ENCODE measurements at regions not wholly inside any gene's neighbourhood (a gene's known extent, or its start where the extent isn't known, plus 50 kb on each side); places are given as distances from the start of the nearest gene placed in this dataset.

- no peak for TF ChIP-seq CTCF (conservative IDR thresholded peaks at IDR 0.05; ENCODE audit: low read depth, low read length)
- no peak for DNase-seq (ENCODE audit: low read depth)
- no peak overlapping the region for H3K4me3 ChIP-seq (ENCODE audit: low read depth, low read length)
Measured at GRCh38 chr6:14697427-14697826, 548.4 kb upstream of the JARID2 start.

- TF ChIP-seq CTCF (conservative IDR thresholded peaks at IDR 0.05; ENCODE audit: low read depth, low read length), result no peak
- no peak for DNase-seq (ENCODE audit: low read depth)
- no peak overlapping the region for H3K4me3 ChIP-seq (ENCODE audit: low read depth, low read length)
Measured at GRCh38 chr6:14699803-14700601, 545.9 kb upstream of the JARID2 start.

- no peak for DNase-seq (ENCODE audit: low read depth)
- no peak overlapping the region for H3K4me3 ChIP-seq (ENCODE audit: low read depth, low read length)
- no peak for TF ChIP-seq CTCF (conservative IDR thresholded peaks at IDR 0.05; ENCODE audit: low read depth, low read length)
Measured at GRCh38 chr6:14701946-14702345, 543.9 kb upstream of the JARID2 start.

DNA sequence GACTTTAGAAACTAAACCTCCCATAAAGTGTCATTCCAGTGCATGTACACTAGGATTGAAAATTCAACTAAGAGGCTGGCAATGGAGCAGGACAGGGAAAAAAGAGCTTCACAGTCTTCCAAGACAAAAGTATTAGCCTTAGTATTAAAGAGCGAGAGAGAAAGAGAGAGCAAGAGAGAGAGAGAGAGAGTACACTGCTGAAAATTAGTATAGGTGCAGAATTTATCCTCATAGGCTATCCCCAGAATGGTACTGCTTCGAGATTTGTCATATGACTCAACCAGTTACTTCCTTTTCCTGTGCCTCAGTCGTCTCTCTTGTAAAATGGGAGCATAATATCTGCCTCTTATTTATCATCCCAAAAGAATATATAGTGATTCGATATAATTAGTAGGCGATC, 543.2 kb upstream of the JARID2 start:
- no peak for TF ChIP-seq CTCF (conservative IDR thresholded peaks at IDR 0.05; ENCODE audit: low read depth, low read length)
- H3K4me3 ChIP-seq (ENCODE audit: low read depth, low read length), result no peak overlapping the region
- DNase-seq (ENCODE audit: low read depth), result no peak

DNA sequence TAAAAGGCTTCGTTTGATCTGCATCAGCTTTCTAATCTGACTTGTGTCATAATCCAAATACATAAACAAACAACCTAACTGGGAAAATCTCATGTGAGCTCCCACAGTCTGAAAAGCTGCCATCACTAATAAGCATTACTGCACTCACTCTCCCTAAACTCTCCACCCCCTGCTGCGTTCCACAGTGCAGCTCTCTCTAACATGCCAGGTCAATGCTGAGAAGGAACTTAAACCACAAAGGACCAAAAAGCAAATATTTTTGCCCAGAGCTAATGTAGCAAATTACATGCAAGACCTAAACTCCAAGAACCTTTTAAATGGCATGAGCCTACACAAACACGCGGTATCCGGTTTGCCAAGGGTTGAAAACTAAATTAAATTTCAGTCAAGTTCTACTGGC, 542.3 kb upstream of the JARID2 start:
- no peak for DNase-seq (ENCODE audit: low read depth)
- H3K4me3 ChIP-seq (ENCODE audit: low read depth, low read length), result no peak overlapping the region
- TF ChIP-seq CTCF (conservative IDR thresholded peaks at IDR 0.05; ENCODE audit: low read depth, low read length), result no peak

- DNase-seq (ENCODE audit: low read depth), result no peak
- no peak for TF ChIP-seq CTCF (conservative IDR thresholded peaks at IDR 0.05; ENCODE audit: low read depth, low read length)
- H3K4me3 ChIP-seq (ENCODE audit: low read depth, low read length), result no peak overlapping the region
Measured at GRCh38 chr6:14704383-14705271, 541.2 kb upstream of the JARID2 start.

All from epithelial cell of proximal tubule (primary cell).